HG03280 (cell line): ENCODE measurements at regions not wholly inside any gene's neighbourhood (a gene's known extent, or its start where the extent isn't known, plus 50 kb on each side); places are given as distances from the start of the nearest gene placed in this dataset.

Source experiments
- ATAC-seq: cut with Tn5 transposase; IDR thresholded peaks from one replicate; pipeline ENCODE4 v1.9.1; 2021; ENCODE audit warnings: mild to moderate bottlenecking, moderate library complexity; ENCODE audit not compliant: unreplicated experiment

DNA sequence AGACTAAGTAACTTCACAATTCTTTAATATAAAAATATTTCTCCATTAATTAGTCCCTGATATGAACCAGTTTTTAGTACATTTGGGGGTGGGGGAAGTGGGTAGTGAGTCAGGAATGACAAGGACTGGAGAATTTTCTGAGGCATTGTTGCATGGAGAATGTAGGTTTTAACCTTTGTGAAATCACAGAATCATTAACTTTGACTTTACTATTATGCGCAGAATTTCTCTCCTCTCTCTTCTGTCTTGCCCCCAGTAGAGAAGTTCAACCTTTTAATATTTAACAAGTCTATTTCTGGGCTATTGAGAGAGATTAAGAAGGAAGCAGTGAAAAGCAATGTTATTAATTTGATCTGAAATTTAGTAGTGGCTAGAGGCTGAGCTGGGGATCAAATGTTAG lies 597.0 kb downstream of the PCDH18 start:
- ATAC-seq = no peak

GRCh38 chr4:136934601-136935000 lies 597.7 kb downstream of the PCDH18 start:
- ATAC-seq = no peak

DNA sequence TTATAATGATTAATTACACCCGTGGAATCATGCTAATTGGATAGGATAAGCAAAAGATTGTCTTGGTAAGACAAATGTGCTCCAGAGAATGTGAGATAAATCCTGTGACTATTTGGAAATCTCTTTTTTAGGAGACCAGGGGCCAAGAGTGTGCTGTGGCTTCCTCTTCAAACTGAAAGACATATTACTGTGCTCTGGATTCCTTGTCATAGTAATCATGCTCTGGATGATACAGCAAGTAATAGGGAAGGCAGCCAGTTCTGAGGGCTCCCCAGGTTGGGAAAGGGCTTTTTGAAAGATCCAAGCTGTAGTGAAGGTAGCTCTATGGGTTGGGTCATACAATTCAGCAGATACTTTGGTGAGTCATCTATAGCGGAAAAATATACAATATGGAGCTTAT lies 600.5 kb downstream of the PCDH18 start:
- no peak for ATAC-seq

DNA sequence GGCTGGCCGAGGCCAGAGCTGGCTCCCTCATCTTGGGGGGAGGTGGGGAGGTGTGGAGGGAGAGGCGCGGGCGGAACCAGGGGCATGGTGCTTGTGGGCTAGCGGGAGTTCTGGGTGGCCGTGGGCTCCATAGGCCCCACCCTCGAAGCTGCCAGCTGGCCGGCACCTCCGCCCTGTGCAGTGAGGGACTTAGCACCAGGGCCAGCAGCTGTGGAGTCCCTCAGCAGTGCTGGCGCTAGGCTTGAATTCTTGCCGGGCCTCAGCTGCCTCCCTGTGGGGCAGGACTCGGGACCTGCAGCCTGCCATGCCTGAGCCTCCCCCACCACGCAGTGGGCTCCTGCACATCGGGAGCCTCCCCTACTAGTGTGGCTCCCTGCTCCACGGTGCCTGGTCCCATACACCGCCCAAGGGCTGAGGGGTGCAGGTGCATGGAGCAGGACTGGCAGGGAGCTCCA lies 603.3 kb downstream of the PCDH18 start:
- no peak for ATAC-seq

DNA sequence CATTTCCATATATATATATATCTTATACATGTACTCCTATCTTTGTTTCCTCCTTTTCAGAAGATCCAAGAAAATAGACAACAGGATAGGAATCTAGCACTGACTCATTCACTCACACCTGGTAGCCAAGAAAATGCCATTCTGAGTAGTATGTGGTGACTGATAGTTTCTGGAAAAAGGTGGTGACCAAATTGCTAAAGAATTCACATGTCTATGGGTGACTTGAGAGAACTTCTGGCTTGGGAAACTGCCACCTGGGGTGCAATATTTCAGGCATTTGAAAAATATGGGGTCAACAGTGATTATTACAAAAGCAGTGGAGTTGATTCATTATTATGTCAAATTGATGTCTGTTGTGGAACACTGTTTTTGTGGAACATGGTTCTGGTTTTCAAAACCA lies 605.1 kb downstream of the PCDH18 start:
- ATAC-seq = no peak

DNA sequence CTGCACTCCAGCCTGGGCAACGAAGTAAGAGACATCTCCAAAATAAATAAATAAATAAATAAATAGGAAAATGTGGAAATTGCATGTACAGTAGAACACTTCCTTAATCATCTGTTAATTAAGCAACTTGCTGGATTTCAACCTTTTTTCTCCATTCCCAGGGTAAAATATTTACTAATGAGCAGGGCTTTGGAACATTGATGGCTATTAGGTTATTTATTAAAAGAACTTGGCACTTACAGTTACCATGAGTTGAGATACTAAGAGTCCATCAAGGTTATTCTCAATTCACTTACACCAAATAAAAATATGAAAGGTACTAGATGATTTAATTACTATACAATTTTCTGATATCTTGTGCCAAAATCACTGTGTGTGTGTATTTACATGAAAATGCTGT lies 607.1 kb downstream of the PCDH18 start:
- ATAC-seq = no peak

GRCh38 chr4:136922066-136922465 lies 610.2 kb downstream of the PCDH18 start:
- ATAC-seq = no peak

DNA sequence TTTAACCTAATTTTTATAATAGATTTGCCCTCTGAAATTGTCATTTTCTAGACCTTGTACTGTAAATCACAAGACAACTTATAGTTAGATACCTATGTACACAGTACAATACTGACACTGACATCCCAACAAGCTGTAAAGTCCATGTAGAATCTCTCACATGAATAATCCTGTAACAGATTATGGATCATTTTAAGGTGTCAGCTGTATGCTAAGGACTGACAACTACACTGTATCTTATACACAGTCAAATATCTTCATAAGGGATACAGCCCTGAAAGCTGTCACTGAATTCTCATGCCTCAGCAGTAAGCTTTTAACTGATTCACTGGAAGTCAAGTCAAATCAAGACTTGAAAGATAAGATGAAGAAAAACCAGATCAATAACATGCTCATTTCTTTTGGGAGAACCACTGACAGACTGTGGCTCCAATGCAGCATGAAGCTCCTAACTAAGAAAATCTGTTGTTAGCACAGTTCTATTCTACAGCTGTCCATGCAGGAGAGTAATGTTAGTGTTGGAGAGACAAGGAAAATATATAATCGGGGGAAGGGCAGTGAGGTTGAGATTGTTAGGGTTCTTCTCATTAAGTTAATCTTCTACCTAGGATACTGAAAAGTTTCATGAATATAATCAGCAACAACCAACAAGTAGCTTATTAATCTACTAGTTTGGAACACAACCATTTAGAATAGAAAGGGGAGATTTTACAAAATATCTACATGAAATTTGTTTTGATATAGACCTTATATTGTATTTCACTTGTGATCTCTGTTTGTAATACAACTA lies 612.0 kb downstream of the PCDH18 start:
- no peak for ATAC-seq

GRCh38 chr4:136918772-136919171 lies 613.5 kb downstream of the PCDH18 start:
- ATAC-seq = no peak

- no peak for ATAC-seq
These were observed 614.8 kb downstream of the PCDH18 start for GRCh38 chr4:136917312-136918110.

DNA sequence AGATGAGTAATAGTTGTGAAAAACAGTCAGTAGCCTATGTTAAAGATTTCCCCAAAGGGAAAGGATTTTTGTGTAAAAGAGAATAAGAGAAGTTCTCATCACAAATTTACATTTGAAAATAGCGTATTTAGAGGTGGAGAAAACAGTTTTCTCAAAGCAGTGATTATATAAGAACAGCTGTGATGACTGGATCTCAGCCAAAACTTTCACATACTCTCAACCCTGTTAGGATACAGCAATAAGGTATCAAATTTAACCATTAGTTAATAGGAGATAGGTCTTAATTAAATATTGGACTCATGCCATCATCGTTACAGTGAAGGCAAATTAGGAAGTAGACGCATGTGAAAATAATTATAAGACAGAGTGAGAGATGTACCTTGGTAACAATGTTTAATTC lies 622.7 kb downstream of the PCDH18 start:
- ATAC-seq = no peak

DNA sequence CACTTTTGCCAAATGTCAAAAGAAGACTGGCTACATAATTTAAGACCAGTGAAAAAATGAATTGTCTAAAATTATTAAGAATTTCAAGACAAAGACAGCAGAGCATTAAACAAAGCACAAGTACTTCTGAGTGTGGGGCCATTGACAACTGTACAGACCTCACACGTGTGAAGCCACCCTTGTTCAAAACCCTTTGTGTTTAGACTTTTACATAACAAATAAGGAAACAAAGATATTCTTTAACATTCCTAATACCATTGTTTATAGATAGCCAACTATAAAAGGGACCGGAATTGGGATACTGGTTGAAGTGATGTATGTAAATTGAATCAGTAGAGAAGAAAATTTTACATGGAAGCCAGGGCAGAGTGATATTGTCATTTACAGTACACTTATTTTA lies 624.2 kb downstream of the PCDH18 start:
- ATAC-seq = no peak

- ATAC-seq = no peak
These were observed 631.6 kb downstream of the PCDH18 start for GRCh38 chr4:136900696-136901095.

DNA sequence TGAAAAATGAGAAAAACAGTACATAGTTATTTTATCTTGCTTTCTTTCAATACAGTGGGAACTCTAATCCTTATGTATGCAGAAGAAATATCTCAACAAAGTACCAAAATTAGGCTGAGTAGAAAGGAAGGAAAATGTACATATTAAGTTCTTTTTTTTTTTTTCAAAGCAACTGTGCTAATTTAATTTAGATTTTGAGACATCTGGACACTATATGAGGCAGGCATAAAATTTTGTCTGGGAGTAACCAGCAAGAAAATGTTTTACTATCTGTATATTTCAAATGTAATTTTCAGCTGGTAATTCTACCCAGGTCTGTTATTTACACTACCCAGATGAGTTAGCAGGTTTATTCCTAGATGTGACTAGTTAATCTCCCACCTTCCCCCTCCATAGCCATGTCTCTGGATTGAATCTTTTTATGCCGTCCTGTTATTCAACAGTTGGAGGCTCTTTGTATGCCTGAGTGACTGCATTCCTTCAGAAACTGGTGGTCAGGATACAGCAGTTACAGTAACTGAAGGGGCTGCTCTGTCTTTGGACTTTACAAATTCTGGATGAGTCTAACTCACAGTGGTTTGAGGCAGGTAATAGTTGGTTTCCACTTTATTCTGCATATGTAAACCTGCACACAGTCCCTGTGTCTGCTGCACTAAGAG lies 633.6 kb downstream of the PCDH18 start:
- no peak for ATAC-seq

DNA sequence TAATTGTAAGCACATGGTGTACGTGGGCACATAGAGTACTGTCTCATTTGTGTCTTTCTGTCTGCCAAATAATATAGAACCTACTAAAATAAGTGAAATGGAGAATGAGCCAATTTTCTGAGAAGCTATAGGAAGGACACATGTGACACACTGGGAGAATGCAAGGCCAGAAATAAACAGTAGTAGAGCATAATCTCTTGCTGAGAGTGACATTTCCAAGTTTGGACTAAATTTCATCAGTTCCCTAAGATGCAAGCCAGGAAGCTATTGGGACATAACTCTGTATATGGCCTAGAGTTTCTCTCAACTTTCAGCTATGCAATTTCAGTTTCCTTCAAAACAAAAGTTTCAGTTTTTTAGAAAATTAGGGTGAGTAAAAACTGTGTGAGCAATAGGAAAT lies 638.7 kb downstream of the PCDH18 start:
- no peak for ATAC-seq

DNA sequence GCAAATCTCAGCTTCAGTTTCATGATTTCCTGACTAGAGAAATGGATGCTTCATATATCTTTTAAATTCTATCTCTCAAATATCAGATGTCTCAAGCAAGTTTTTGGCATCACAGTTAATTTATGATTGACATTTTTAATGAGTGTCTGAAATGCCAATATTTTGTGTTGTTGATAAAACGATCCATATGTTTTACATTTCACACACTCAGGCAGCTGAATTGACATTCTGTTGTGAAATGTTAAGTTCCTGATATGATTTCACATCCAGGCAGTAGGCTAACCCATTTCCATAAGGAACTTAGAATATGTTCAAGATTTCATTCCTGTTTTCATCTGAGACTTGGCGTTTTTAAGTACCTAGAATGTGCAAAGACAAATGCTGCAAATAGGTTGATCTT lies 650.6 kb downstream of the PCDH18 start:
- ATAC-seq = no peak

DNA sequence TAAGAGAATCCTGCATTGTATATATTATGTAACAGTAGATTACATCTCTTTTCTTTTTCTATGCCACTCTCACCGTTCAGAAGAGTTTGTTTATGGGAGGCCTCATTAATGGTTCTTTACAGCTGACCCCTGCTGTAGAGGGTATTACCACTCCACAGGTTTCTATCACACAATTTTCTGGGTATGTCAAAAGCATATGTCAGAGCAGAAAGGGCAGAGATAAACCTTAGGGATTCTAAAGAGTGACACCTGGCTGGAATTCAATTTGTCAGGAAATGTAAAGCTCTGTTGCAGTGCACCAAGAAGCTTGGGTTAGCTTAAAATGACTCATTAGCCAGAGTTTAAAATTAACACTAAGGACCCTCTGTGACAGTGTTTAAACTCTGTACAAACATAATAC lies 658.7 kb downstream of the PCDH18 start:
- ATAC-seq = no peak

DNA sequence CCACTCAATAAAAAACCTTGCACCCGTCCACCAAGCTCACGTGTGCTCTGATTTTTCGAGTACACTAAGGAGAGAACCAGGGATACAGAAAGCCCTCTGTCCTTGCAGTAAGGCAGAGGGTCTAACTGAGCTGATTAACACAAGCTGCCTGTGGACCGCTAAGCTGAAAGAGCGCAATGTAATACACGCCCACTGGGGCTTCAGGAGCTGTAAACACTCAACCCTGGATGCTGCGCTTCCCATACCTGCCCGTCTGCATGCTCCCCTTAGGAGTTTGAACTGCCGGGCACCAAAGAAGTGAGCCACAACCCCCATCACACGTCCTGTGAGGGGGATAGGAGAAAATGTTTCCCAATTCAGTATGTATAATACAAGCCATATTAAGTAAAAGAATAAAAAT lies 664.8 kb downstream of the PCDH18 start:
- no peak for ATAC-seq

DNA sequence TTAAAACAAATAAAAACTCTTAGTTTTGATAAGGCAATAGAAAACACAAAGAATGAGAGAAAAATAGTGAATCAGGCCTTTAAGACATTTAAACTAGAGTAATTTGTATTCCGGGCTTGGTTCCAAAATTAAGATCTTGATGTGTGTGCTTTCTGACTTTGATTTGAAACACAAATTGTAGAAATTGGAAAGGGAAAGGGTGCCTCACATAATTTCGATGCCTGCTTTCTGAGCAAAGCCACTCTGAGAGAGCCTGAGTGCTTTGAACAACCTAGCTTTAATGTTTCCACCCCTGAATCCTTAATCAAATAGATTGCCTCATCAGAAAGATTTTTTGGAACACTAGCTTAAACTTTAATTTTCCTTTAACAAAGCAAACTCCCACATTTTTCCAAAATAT lies 666.8 kb downstream of the PCDH18 start:
- ATAC-seq = no peak

- ATAC-seq = peak; percentile 87
These were observed 667.6 kb downstream of the PCDH18 start for GRCh38 chr4:136864604-136865185.

GRCh38 chr4:136863756-136864155 lies 668.5 kb downstream of the PCDH18 start:
- no peak for ATAC-seq
